Spinal cord (tissue), 10 donors: ENCODE measurements at regions not wholly inside any gene's neighbourhood (a gene's known extent, or its start where the extent isn't known, plus 50 kb on each side); places are given as distances from the start of the nearest gene placed in this dataset. TPM values are rescaled to one million over a fixed set of nuclear protein-coding genes. Genes with fewer than 3 reads are reported as not detected.
A peak's percentile ranks its signal among the peaks of the same experiment; 100 is the strongest.

Experiments
- DNase-seq, 6 donors: peaks; one replicate each; pipeline versions ENCODE4 v3.0.0 to v3.0.0-alpha.2; 2013 to 2015; ENCODE audit warnings: low spot score in 6 of 6, low read depth in 4 of 6
- H3K27ac ChIP-seq: one replicate; pipeline ENCODE4 v1.5.1; 2013; ENCODE audit warnings: low read depth, low read length, control low read depth
- H3K27me3 ChIP-seq: one replicate; pipeline ENCODE4 v1.6.1; 2013; ENCODE audit warnings: low read length; ENCODE audit not compliant: control insufficient read depth, insufficient read depth
- H3K36me3 ChIP-seq: one replicate; pipeline ENCODE4 v1.6.1; 2013; ENCODE audit warnings: low read length; ENCODE audit not compliant: control insufficient read depth, insufficient read depth
- H3K4me1 ChIP-seq: one replicate; pipeline ENCODE4 v1.6.1; 2013; ENCODE audit warnings: low read length; ENCODE audit not compliant: control insufficient read depth, insufficient read depth
- H3K4me3 ChIP-seq: one replicate; pipeline ENCODE4 v1.5.1; 2013; ENCODE audit warnings: low read depth, low read length, control low read depth
- H3K9me3 ChIP-seq: one replicate; pipeline ENCODE4 v1.6.1; 2013; ENCODE audit warnings: low read length; ENCODE audit not compliant: control insufficient read depth, insufficient read depth
- WGBS: methylation state at CpG from one replicate; pipeline ENCODE4 v1.1.5; 2013; ENCODE audit warnings: missing lambda C conversion rate; ENCODE audit not compliant: insufficient coverage; 5-methylcytosine and 5-hydroxymethylcytosine counted together
- small RNA-seq: library from RNA; depleted of rRNA; stranded (forward); fragments of <200 nt; gene quantifications from one replicate; pipeline ENCODE3, GENCODE V24; 2014; ENCODE audit warnings: low replicate concordance
- donor health status: healthy.

GRCh38 chr6:65776332-65776731 is 69.3 kb upstream of the EYS start:
- DNase-seq: peak in 1 of 6 donors; percentile 6
- no peaks in the 10 kb centered on the region for H3K4me1 ChIP-seq
- WGBS: 63% methylated on average over 2 of the region's 4 CpGs

GRCh38 chr6:65771946-65772345 is 64.9 kb upstream of the EYS start:
- Histone ChIP-seq H3K36me3 (no peaks in the 10 kb centered on the region), H3K9me3 (no peaks in the 10 kb centered on the region), H3K4me3 (no peak overlapping the region), H3K4me1 (no peaks in the 10 kb centered on the region), H3K27me3 (no peaks in the 10 kb centered on the region), H3K27ac (no peak overlapping the region)
- no peak for DNase-seq
- WGBS: 93% methylated on average over 3 of the region's 3 CpGs

More at GRCh38 chr6:65776332-65776731, 69.3 kb upstream of the EYS start:
- no peaks in the 10 kb centered on the region for H3K9me3 ChIP-seq
- no peaks in the 10 kb centered on the region for H3K36me3 ChIP-seq
- H3K4me3 ChIP-seq: no peak overlapping the region
- no peak overlapping the region for H3K27ac ChIP-seq
- no peaks in the 10 kb centered on the region for H3K27me3 ChIP-seq

- H3K9me3 ChIP-seq: no peaks in the 10 kb centered on the region
- no peaks in the 10 kb centered on the region for H3K27me3 ChIP-seq
- no peaks in the 10 kb centered on the region for H3K4me1 ChIP-seq
- H3K27ac ChIP-seq: no peak overlapping the region
- WGBS: no CpG with 5 or more reads among the region's 4 CpGs
- no peak overlapping the region for H3K4me3 ChIP-seq
- no peaks in the 10 kb centered on the region for H3K36me3 ChIP-seq
- peak in 1 of 6 donors; percentile 9 for DNase-seq
Measured at GRCh38 chr6:65761890-65762289, 54.9 kb upstream of the EYS start.

GRCh38 chr6:65760285-65760684 is 53.3 kb upstream of the EYS start:
- Histone ChIP-seq H3K4me1 (no peaks in the 10 kb centered on the region), H3K9me3 (no peaks in the 10 kb centered on the region), H3K27ac (no peak overlapping the region), H3K27me3 (no peaks in the 10 kb centered on the region), H3K36me3 (no peaks in the 10 kb centered on the region), H3K4me3 (no peak overlapping the region)
- no peak for DNase-seq
- WGBS: no CpG with 5 or more reads among the region's 1 CpG

Small RNA genes in the stretch of these regions (small RNA-seq; reads per million reads assigned to genes)
- gene RF00019 (not detected), gene RF00571 (not detected), gene RNA5SP208 (0.22 reads per million, percentile 11 among the genes with 10 or more reads in this experiment), gene RNU6-280P (not detected), gene RNU7-66P (not detected)
